Activated CD8-positive, alpha-beta T cell treated with anti-CD3 and anti-CD28 coated beads, Interleukin-2, amount 10 ng/mL, durations not matched to agents 7 days and 5 days (primary cell): ENCODE measurements at regions not wholly inside any gene's neighbourhood (a gene's known extent, or its start where the extent isn't known, plus 50 kb on each side); places are given as distances from the start of the nearest gene placed in this dataset.
"Not testable (repeated sequence)": the region's sequence is repeated elsewhere in the genome, so short reads cannot be mapped to it uniquely, and the experiment has no call there.

ENCODE experiments used
- ATAC-seq: fragments of 150-1000 bp; cut with Tn5 transposase; one replicate; pipeline ENCODE4 v1.10.0; 2021; ENCODE audit warnings: moderate library complexity
- CTCF ChIA-PET: fragments of 350-600 bp; sonication (Branson Sonifier 250); formaldehyde crosslinking; loops from one replicate; lab custom pipeline; 2021; ENCODE audit warnings: antibody characterized with exemption; lab: Charles Lee
- POLR2A ChIA-PET: fragments of 350-600 bp; sonication (Branson Sonifier 250); formaldehyde crosslinking; loops from one replicate; lab custom pipeline; 2021; ENCODE audit warnings: antibody characterized with exemption; lab: Charles Lee
- DNase-seq: peaks from one replicate; pipeline ENCODE4 v3.0.0-alpha.2; 2020
- H3K27ac Mint-ChIP-seq: one replicate; pipeline ENCODE4 v1.8.0; 2021; ENCODE audit warnings: mild to moderate bottlenecking, mixed read lengths
- H3K27me3 Mint-ChIP-seq: one replicate; pipeline ENCODE4 v1.8.0; 2021; ENCODE audit warnings: low read depth, mixed read lengths
- H3K36me3 Mint-ChIP-seq: one replicate; pipeline ENCODE4 v1.8.0; 2021; ENCODE audit warnings: low read depth, mixed read lengths
- H3K4me1 Mint-ChIP-seq: one replicate; pipeline ENCODE4 v1.8.0; 2021; ENCODE audit warnings: low read depth, mixed read lengths
- H3K4me3 Mint-ChIP-seq: one replicate; pipeline ENCODE4 v1.8.0; 2021; ENCODE audit warnings: mild to moderate bottlenecking, mixed read lengths
- H3K9me3 Mint-ChIP-seq: one replicate; pipeline ENCODE4 v1.8.0; 2022; ENCODE audit warnings: mixed read lengths; ENCODE audit not compliant: insufficient read depth

DNA sequence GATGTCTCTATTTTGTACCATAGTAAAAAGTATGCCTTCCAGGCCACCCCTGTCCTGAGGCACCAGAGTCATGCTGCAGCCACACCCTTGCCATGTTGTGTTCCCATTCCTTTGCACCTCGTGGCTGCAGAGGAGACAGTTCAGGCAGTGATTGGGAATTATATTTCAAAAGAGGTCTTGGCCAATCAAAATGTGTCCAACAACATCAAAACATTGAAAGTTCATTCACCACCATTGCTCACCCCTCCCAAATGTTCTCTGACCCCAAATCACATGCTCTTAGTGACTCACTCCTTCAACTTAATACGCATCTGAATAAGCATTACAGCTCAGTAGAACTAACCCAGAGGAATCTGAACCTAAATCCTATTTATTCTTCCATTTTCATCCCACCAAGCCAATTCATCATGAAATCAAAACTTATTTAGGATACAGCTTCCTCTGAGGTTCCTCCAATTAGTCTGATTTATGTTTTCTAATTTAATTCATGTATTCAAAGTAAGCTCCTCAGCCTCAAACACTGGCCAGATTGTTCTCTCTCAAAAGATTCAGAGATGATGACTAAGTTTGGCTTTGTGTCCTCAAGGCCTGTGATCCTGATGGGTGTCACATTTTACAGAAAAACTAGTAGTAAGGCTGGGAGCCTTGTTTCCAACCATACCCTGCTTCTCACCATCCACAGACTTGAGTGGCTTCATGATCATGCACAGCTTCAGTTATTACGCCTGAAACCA is 323.2 kb upstream of the INTU start:
- CTCF ChIA-PET = no interaction called here

DNA sequence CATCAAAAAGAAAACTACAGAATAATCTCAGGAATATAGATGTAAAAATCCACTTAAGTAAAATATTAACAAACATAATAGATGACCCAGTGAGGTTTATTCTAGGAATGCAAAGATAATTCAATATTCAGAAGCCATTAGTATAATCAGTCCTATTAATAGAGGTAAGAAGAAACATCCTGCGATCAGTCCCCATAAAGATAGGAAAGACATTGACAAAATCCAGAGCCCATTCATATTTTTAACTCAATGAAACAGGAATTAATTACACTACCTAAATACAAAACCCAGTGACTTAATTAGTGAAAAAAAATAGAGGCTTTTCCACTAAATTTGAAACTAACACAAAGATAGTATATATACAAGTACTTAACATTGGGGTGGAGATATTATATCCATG is 321.4 kb upstream of the INTU start:
- ChIA-PET CTCF (no interaction called here), POLR2A (no interaction called here)
- ATAC-seq (no peak), DNase-seq (no peak)
- H3K27me3 Mint-ChIP-seq = no peaks in the 10 kb centered on the region
- no peaks in the 10 kb centered on the region for H3K36me3 Mint-ChIP-seq
- H3K4me3 Mint-ChIP-seq = no peak overlapping the region
- no peaks in the 10 kb centered on the region for H3K4me1 Mint-ChIP-seq
- H3K9me3 Mint-ChIP-seq = peaks cover 4% of the 10 kb centered on the region
- H3K27ac Mint-ChIP-seq = no peak overlapping the region

More for the DNA sequence above, 323.2 kb upstream of the INTU start:
- Mint-ChIP-seq H3K4me3 (no peak overlapping the region), H3K27me3 (no peaks in the 10 kb centered on the region), H3K27ac (no peak overlapping the region), H3K36me3 (no peaks in the 10 kb centered on the region), H3K4me1 (no peaks in the 10 kb centered on the region), H3K9me3 (peaks cover 4% of the 10 kb centered on the region)
- DNase-seq (no peak), ATAC-seq (no peak)
- POLR2A ChIA-PET = no interaction called here

GRCh38 chr4:127311924-127312323 is 320.8 kb upstream of the INTU start:
- ATAC-seq (no peak), DNase-seq (no peak)
- ChIA-PET POLR2A (no interaction called here), CTCF (no interaction called here)
- Mint-ChIP-seq H3K4me3 (no peak overlapping the region), H3K27ac (no peak overlapping the region), H3K27me3 (no peaks in the 10 kb centered on the region), H3K4me1 (no peaks in the 10 kb centered on the region), H3K9me3 (peaks cover 4% of the 10 kb centered on the region), H3K36me3 (no peaks in the 10 kb centered on the region)

- peaks cover 4% of the 10 kb centered on the region for H3K9me3 Mint-ChIP-seq
- H3K27ac Mint-ChIP-seq = no peak overlapping the region
- CTCF ChIA-PET = no interaction called here
- no peaks in the 10 kb centered on the region for H3K4me1 Mint-ChIP-seq
- H3K4me3 Mint-ChIP-seq = no peak overlapping the region
- ATAC-seq (no peak), DNase-seq (no peak)
- no peaks in the 10 kb centered on the region for H3K36me3 Mint-ChIP-seq
- POLR2A ChIA-PET = no interaction called here
- no peaks in the 10 kb centered on the region for H3K27me3 Mint-ChIP-seq
Measured at GRCh38 chr4:127313767-127314166, 319.0 kb upstream of the INTU start.

DNA sequence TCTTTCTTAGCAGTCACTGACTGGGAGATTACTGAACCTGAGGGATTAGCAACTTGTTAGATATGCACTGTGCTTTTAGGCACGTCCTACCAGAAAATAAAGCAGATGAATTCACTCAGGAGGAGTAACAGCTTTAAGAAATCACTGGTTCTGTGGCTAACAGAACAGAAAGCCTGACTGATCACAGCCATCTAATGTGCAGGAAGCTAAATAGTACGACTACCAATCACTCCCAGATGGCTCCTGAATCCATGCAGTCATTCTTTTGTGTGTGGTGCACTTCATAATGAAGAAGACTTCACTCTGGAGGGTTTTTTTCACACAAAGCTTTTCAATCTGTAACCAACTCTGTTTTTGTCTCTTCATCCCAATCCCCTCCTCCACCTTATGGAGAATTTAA is 305.3 kb upstream of the INTU start:
- peaks cover 3% of the 10 kb centered on the region for H3K9me3 Mint-ChIP-seq
- ChIA-PET CTCF (no interaction called here), POLR2A (no interaction called here)
- no peak overlapping the region for H3K27ac Mint-ChIP-seq
- H3K27me3 Mint-ChIP-seq = no peaks in the 10 kb centered on the region
- no peaks in the 10 kb centered on the region for H3K4me1 Mint-ChIP-seq
- ATAC-seq (no peak), DNase-seq (no peak)
- no peak overlapping the region for H3K4me3 Mint-ChIP-seq
- H3K36me3 Mint-ChIP-seq = no peaks in the 10 kb centered on the region

DNA sequence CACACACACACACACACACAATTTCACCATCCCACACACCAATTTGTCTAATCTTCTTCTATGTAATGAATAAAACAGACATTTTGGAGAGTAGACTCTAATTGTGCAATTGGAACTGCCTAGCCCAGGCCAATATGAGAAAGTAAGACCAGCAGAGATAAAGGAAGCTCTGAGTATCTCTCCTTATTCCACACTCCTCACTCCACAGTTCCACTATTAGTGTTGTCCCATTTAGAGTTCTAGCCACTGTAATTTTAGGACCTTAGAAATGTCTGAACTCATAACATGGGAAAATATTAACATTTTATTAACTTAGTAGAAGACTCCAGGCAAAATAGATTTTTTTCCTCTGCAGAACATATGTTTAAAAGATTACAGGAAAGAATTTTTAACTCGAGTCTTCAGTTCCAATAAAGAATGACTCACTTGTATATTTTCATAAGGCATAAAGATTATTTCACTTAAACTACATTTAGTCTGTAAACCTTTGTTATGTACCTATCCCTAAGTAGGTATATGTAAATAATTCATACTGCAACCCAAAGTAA is 297.6 kb upstream of the INTU start:
- Mint-ChIP-seq H3K4me3 (no peak overlapping the region), H3K36me3 (no peaks in the 10 kb centered on the region), H3K27ac (no peak overlapping the region), H3K4me1 (no peaks in the 10 kb centered on the region), H3K9me3 (no peaks in the 10 kb centered on the region), H3K27me3 (no peaks in the 10 kb centered on the region)
- ATAC-seq (no peak), DNase-seq (no peak)
- CTCF ChIA-PET = no interaction called here
- POLR2A ChIA-PET = no interaction called here

GRCh38 chr4:127335732-127336131 is 297.0 kb upstream of the INTU start:
- no peaks in the 10 kb centered on the region for H3K9me3 Mint-ChIP-seq
- no peaks in the 10 kb centered on the region for H3K27me3 Mint-ChIP-seq
- H3K4me3 Mint-ChIP-seq = no peak overlapping the region
- no peak for DNase-seq
- no peak for ATAC-seq
- H3K4me1 Mint-ChIP-seq = no peaks in the 10 kb centered on the region
- H3K27ac Mint-ChIP-seq = no peak overlapping the region
- ChIA-PET POLR2A (no interaction called here), CTCF (no interaction called here)
- no peaks in the 10 kb centered on the region for H3K36me3 Mint-ChIP-seq

DNA sequence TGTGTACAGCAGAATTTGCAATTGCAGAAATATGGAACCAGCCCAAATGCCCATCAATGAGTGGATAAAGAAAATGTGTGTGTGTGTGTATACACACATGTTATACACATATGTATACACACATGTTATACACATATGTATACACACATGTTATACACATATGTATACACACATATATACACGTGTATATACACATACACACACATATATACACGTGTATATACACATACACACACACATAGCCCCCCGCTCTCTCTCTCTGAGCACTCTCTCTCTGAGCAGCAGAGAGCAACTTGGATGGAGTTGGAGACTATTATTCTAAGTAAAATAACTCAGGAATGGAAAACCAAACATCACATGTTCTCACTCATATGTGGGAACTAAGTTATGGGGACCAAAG is 289.6 kb upstream of the INTU start:
- POLR2A ChIA-PET, H3K27me3 Mint-ChIP-seq, DNase-seq, CTCF ChIA-PET, H3K27ac Mint-ChIP-seq, ATAC-seq, H3K4me1 Mint-ChIP-seq, H3K9me3 Mint-ChIP-seq, H3K36me3 Mint-ChIP-seq, H3K4me3 Mint-ChIP-seq: not testable (repeated sequence)

- Mint-ChIP-seq H3K27ac (no peak overlapping the region), H3K9me3 (peaks cover 6% of the 10 kb centered on the region), H3K27me3 (no peaks in the 10 kb centered on the region), H3K4me3 (no peak overlapping the region), H3K4me1 (no peaks in the 10 kb centered on the region), H3K36me3 (no peaks in the 10 kb centered on the region)
- ATAC-seq (no peak), DNase-seq (no peak)
- CTCF ChIA-PET = no interaction called here
- POLR2A ChIA-PET = no interaction called here
Measured at GRCh38 chr4:127344071-127344470, 288.7 kb upstream of the INTU start.

GRCh38 chr4:127347936-127348335 is 284.8 kb upstream of the INTU start:
- no peak for DNase-seq
- Mint-ChIP-seq H3K36me3 (no peaks in the 10 kb centered on the region), H3K4me3 (no peak overlapping the region), H3K4me1 (no peaks in the 10 kb centered on the region), H3K27me3 (no peaks in the 10 kb centered on the region), H3K9me3 (peaks cover 6% of the 10 kb centered on the region), H3K27ac (no peak overlapping the region)
- ChIA-PET CTCF (no interaction called here), POLR2A (no interaction called here)
- ATAC-seq = no peak

DNA sequence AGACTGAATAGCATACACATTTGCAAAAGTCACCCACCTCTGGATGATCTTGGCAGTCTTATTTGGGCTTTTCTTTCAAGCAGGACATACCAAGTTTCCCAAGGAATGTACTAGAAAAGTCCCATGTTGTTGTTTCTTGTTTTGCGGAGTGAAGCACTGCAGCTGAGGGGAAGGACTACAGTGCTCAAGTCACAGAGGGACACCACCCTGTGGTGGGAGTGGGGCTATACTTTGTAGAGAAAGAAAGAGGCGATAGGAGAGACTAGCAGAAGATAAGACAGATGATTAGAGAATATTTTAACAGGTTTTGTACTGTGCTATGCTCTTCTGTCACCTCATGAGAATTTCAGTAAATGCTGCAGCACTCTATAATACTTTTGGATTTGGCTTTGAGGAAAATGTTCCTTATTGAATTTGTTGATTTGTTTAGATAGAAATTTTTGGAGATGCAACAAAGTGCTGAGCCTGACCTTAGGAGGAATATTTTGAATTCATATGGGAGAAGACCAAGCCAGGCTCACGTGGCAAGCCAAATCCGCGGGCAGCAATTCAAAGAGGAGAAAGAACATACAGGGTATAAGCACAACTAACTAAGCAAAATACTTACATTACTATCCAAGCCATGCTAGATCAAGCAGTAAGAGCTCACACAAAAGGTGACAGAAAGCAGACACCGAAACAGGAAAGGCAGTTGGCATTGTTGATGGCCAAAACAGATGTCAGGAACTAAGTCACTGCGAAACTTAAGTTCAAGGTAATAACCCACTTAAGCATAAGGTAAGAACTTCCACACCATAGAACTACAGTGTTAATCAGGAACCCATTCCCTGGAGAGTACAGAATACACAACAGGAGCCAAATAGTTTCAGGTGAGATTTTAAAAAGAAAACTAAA is 280.3 kb upstream of the INTU start:
- ATAC-seq (no peak), DNase-seq (no peak)
- ChIA-PET CTCF (no interaction called here), POLR2A (no interaction called here)
- Mint-ChIP-seq H3K4me1 (no peaks in the 10 kb centered on the region), H3K27ac (no peak overlapping the region), H3K9me3 (no peaks in the 10 kb centered on the region), H3K27me3 (no peaks in the 10 kb centered on the region), H3K36me3 (no peaks in the 10 kb centered on the region), H3K4me3 (no peak overlapping the region)

DNA sequence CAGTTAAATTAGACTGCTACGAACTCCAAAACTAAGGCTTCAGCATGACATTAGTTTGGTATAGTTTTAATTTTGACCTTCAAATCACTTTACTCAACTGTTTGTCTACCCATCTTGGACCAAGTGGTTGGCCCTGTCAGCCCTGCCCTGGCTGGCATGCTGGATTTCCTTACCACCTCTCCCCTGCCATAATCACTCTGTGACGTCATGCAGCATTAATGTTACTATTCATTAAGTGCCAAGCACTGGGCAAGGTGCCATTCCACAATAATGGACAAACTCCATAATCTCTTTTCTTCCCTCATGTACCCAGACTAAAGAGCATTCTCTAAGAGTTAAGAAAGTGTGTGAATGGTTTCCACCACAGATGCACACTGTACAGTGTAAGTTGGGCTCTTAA is 277.0 kb upstream of the INTU start:
- no peaks in the 10 kb centered on the region for H3K27me3 Mint-ChIP-seq
- CTCF ChIA-PET = no interaction called here
- no peak for ATAC-seq
- no peak overlapping the region for H3K27ac Mint-ChIP-seq
- H3K9me3 Mint-ChIP-seq = no peaks in the 10 kb centered on the region
- no peaks in the 10 kb centered on the region for H3K36me3 Mint-ChIP-seq
- POLR2A ChIA-PET = no interaction called here
- no peak for DNase-seq
- H3K4me1 Mint-ChIP-seq = no peaks in the 10 kb centered on the region
- H3K4me3 Mint-ChIP-seq = no peak overlapping the region
